T-helper 2 cell (primary cell): ENCODE measurements at regions not wholly inside any gene's neighbourhood (a gene's known extent, or its start where the extent isn't known, plus 50 kb on each side); places are given as distances from the start of the nearest gene placed in this dataset.

Source experiments
- DNase-seq, 5 experiments: peaks; one replicate each; pipeline versions ENCODE4 v3.0.0 to v3.0.0-alpha.2; 2012 to 2022

DNA sequence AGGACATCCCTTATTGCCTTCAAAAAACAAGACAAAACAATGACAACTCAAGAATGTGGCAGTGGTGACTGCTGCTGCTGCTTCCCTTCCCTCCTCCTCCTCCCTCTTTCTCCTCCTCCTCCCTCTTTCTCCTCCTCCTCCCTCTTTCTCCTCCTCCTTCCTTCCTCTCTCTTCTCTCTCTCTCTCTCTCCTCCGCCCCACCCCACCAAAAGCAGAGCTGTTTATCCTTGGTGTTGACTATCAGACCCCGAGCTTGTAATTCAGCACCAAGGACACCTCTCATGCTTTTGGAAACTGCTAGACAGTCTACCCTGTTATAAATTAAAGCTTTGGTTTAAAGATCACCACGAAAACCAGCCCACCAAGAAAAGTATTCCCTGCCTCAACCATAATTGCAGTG, 72.4 kb upstream of the IFNAR2 start:
- DNase-seq, result no peak

DNA sequence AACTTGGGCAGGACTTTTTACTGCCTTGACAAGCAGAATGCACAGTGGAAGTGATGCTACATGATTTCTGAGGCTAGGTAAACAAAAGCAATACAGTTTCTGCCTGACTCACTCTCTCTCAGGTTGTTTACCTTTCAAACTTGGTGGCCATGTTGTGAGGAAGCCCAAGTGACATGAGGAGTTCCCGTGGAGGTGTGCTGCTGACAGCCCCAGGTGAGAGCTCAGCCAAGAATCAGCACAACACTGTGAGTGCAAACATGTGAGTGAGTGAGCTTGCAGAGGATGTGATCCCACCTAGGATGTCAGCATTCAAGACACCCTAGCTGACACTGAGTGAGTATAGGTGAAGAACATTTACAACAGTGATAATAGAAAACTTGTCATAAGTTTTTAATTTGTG, 71.1 kb upstream of the IFNAR2 start:
- no peak for DNase-seq

DNA sequence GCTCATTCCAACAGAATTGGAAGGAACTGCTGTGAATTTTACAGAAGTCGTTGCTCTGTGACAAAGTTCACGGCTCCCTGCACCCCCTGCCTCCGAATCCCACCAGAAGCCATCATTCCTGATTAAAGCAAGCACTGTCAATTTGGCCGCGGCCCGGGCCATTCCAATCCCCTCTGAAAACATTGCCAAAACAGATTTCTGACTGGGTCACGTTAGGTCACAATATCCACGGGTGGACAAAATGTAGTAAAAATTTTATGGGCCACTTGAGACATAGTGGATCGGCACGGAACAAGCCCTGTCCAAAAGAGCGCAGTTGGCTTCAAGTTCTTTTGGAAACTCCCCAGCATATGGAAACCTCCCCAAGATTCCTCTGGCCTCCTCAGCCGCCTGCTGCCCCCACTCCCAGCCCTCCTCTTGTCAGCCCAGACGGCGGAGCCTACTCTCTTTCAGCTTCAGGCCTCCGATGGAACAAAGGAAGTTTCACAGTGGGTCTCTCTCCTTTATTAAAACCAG, 67.2 kb upstream of the IFNAR2 start:
- DNase-seq, result no peak

DNA sequence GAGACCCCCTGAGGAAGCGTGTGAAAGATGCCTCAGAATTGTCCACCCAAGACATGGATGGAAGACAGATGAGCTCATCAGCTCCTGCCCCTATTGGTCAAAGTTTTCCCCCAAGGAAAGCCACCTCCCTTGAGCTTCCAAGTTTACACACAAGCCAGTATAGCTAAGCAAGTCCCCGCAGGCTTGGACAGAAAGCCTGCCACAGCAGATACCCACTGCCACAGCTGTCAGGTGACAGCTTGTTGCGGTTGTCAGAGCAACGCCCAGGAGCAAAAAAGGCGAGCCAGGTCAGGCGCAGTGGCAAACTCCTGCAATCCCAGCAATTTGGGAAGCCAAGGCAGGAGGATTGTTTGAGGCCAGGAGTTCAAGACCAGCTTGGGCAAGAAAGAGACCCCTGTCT, 60.9 kb upstream of the IFNAR2 start:
- no peak for DNase-seq

DNA sequence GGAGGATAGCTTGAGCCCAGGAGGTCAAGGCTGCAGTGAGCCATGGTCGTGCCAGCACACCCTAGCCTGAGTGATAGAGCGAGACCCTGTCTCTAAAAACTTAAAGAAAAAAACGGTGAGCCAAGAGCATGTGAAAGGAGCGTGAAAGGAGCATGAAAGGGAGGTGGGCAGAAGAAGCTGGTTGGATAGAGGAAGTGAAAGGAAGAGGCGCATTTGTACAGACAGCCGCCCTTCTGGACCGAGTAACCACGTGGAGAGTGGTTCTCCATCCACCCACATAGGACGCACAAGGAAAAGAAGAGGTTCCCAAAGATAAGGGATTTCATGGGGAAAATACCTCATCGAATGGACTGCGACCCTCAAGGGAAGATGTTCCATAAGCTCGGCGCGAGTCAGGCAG, 60.4 kb upstream of the IFNAR2 start:
- DNase-seq, result no peak

DNA sequence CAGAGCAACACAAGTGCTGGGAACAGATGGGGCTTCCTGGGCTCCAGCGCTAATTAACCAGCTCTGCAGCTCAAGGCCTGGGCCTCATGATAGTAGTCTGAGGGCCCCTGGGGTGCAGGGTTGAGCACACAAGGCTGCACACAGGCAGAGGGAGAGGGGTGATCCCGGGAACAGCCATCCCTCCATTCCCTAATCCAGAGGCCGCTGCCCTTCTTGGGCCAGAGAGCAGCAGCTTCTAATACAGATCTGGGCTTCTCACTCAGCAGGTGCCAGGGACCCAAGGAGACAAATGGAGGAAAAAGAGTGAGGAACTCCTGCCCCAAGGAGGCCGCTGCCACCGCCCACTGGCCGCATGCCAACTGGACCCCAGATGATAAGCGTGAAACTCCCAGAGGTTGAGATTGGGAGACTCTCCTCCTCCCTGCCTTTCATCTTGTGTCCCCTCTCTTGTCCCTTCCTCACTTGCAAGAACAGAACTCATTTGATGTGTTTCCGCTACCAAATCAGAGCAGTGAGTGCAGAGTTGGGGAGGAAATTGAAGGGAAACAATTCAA, 58.0 kb upstream of the IFNAR2 start:
- no peak for DNase-seq

DNA sequence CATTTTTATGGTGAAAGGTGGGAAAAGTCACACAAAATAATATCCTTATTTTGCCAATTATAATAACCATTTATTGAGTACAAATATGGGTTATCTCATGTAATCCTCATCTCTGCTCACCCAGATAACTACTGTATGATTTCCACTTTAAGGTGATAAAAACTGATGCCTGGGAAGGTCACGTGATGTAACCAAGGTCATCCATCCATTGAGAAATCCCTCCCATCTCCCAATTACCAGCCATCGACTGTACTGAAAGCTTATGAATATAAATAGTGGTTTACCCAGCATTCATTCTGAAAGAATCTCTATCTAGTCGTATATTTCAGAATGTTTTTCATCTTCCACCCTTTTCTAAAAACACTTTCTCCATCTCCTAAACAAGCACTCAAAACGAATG, 55.0 kb upstream of the IFNAR2 start:
- DNase-seq, result no peak
